Mesendoderm (in vitro differentiated cells): ENCODE measurements at regions not wholly inside any gene's neighbourhood (a gene's known extent, or its start where the extent isn't known, plus 50 kb on each side); places are given as distances from the start of the nearest gene placed in this dataset.
"Not testable (repeated sequence)": the region's sequence is repeated elsewhere in the genome, so short reads cannot be mapped to it uniquely, and the experiment has no call there.

Experiments used
- DNase-seq: peaks from one replicate; pipeline ENCODE4 v3.0.0; 2013
- H2AK5ac ChIP-seq: 2 replicates; pipeline ENCODE4 v1.6.1; 2013; ENCODE audit warnings: low read length, inconsistent platforms
- H2BK120ac ChIP-seq: 2 replicates; pipeline ENCODE4 v1.6.1; 2013; ENCODE audit warnings: low read depth, mild to moderate bottlenecking, low read length, moderate library complexity, mixed read lengths
- H2BK15ac ChIP-seq: replicated peaks from 2 replicates; pipeline ENCODE4 v1.6.1; 2013; ENCODE audit warnings: low read depth, mild to moderate bottlenecking, moderate library complexity
- H2BK5ac ChIP-seq: 2 replicates; pipeline ENCODE4 v1.6.1; 2013; ENCODE audit warnings: low read length, inconsistent platforms
- H3K18ac ChIP-seq: 2 replicates; pipeline ENCODE4 v1.6.1; 2013; ENCODE audit warnings: mild to moderate bottlenecking, low read length, mixed read lengths
- H3K23ac ChIP-seq: one replicate; pipeline ENCODE4 v1.6.1; 2013; ENCODE audit warnings: low read length
- H3K27ac ChIP-seq: 2 replicates; pipeline ENCODE4 v1.5.1; 2013; ENCODE audit warnings: low read depth, mild to moderate bottlenecking, inconsistent platforms, low read length, moderate library complexity
- H3K27me3 ChIP-seq: 2 replicates; pipeline ENCODE4 v1.6.1; 2013; ENCODE audit warnings: low read length, control low read depth, mild to moderate bottlenecking, inconsistent platforms; ENCODE audit not compliant: insufficient read depth, poor library complexity
- H3K36me3 ChIP-seq: 2 replicates; pipeline ENCODE4 v1.6.1; 2013; ENCODE audit warnings: low read length, inconsistent platforms; ENCODE audit not compliant: control insufficient read depth, insufficient read depth
- H3K4ac ChIP-seq: one replicate; pipeline ENCODE4 v1.6.1; 2013; ENCODE audit warnings: low read depth, mild to moderate bottlenecking, low read length, moderate library complexity
- H3K4me1 ChIP-seq: 2 replicates; pipeline ENCODE4 v1.6.1; 2013; ENCODE audit warnings: low read depth, low read length, inconsistent platforms; ENCODE audit not compliant: control insufficient read depth
- H3K4me2 ChIP-seq: 2 replicates; pipeline ENCODE4 v1.6.1; 2013; ENCODE audit warnings: low read length
- H3K4me3 ChIP-seq: 2 replicates; pipeline ENCODE4 v1.5.1; 2013; ENCODE audit warnings: mild to moderate bottlenecking, low read length
- H3K56ac ChIP-seq: one replicate; pipeline ENCODE4 v1.6.1; 2013; ENCODE audit warnings: low read length
- H3K79me1 ChIP-seq: 2 replicates; pipeline ENCODE4 v1.6.1; 2013; ENCODE audit warnings: low read length, inconsistent platforms
- H3K79me2 ChIP-seq: 2 replicates; pipeline ENCODE4 v1.6.1; 2013; ENCODE audit warnings: mild to moderate bottlenecking, low read length; ENCODE audit not compliant: control insufficient read depth, insufficient read depth
- H3K9ac ChIP-seq: 2 replicates; pipeline ENCODE4 v1.6.1; 2013; ENCODE audit warnings: low read length, inconsistent platforms
- H4K5ac ChIP-seq: one replicate; pipeline ENCODE4 v1.6.1; 2013; ENCODE audit warnings: low read length
- H4K8ac ChIP-seq: one replicate; pipeline ENCODE4 v1.6.1; 2013; ENCODE audit warnings: low read depth, mild to moderate bottlenecking, control low read depth, low read length, moderate library complexity
- WGBS: extraction: QIAGEN DNeasy Blood & Tissue Kit; methylation state at CpG from one replicate; pipeline ENCODE4 v1.1.7; 2013; ENCODE audit warnings: low lambda C conversion rate, missing lambda C conversion rate; ENCODE audit not compliant: insufficient coverage; ENCODE audit errors: extremely low coverage; 5-methylcytosine and 5-hydroxymethylcytosine counted together

- no peak overlapping the region for H4K8ac ChIP-seq
- no peaks in the 10 kb centered on the region for H3K79me2 ChIP-seq
- no peak overlapping the region for H2BK120ac ChIP-seq
- no peak overlapping the region for H2BK5ac ChIP-seq
- no CpG with 5 or more reads among the region's 3 CpGs for WGBS
- no peak overlapping the region for H3K56ac ChIP-seq
- H2AK5ac ChIP-seq: no peak overlapping the region
- no peak overlapping the region for H3K4ac ChIP-seq
- no peak overlapping the region for H3K4me2 ChIP-seq
- H3K18ac ChIP-seq: no peak overlapping the region
- no peak overlapping the region for H4K5ac ChIP-seq
- no peak overlapping the region for H3K23ac ChIP-seq
- H3K4me1 ChIP-seq: no peaks in the 10 kb centered on the region
- H3K4me3 ChIP-seq: no peak overlapping the region
- H2BK15ac ChIP-seq: no peak overlapping the region
- H3K27ac ChIP-seq: no peak overlapping the region
- H3K79me1 ChIP-seq: no peaks in the 10 kb centered on the region
- DNase-seq: no peak
- H3K27me3 ChIP-seq: no peaks in the 10 kb centered on the region
- H3K9ac ChIP-seq: no peak overlapping the region
- no peaks in the 10 kb centered on the region for H3K36me3 ChIP-seq
Measured at GRCh38 chr13:56501750-56502149, 639.0 kb upstream of the PRR20A start.

- no peak overlapping the region for H3K27ac ChIP-seq
- H2BK15ac ChIP-seq: no peak overlapping the region
- H3K56ac ChIP-seq: no peak overlapping the region
- no peaks in the 10 kb centered on the region for H3K36me3 ChIP-seq
- DNase-seq: no peak
- no peak overlapping the region for H2BK120ac ChIP-seq
- H3K4me2 ChIP-seq: no peak overlapping the region
- H3K4me3 ChIP-seq: no peak overlapping the region
- H4K5ac ChIP-seq: no peak overlapping the region
- no peaks in the 10 kb centered on the region for H3K27me3 ChIP-seq
- H4K8ac ChIP-seq: no peak overlapping the region
- no peak overlapping the region for H2BK5ac ChIP-seq
- H3K4ac ChIP-seq: no peak overlapping the region
- H2AK5ac ChIP-seq: no peak overlapping the region
- no peak overlapping the region for H3K23ac ChIP-seq
- WGBS: no CpG with 5 or more reads among the region's 2 CpGs
- H3K9ac ChIP-seq: no peak overlapping the region
- no peak overlapping the region for H3K18ac ChIP-seq
- no peaks in the 10 kb centered on the region for H3K79me1 ChIP-seq
- no peaks in the 10 kb centered on the region for H3K79me2 ChIP-seq
- no peaks in the 10 kb centered on the region for H3K4me1 ChIP-seq
Measured at GRCh38 chr13:56510836-56511235, 629.9 kb upstream of the PRR20A start.

GRCh38 chr13:56512336-56512735 is 628.4 kb upstream of the PRR20A start:
- H3K4me3 ChIP-seq, H3K9ac ChIP-seq, DNase-seq, H4K5ac ChIP-seq, H2BK5ac ChIP-seq, H3K56ac ChIP-seq, H2BK120ac ChIP-seq, H3K27me3 ChIP-seq, H3K18ac ChIP-seq, H3K4me1 ChIP-seq, H4K8ac ChIP-seq, H3K27ac ChIP-seq, H3K79me1 ChIP-seq, H3K4ac ChIP-seq, H3K36me3 ChIP-seq, H3K23ac ChIP-seq, H2BK15ac ChIP-seq, H3K4me2 ChIP-seq, H3K79me2 ChIP-seq, H2AK5ac ChIP-seq: not testable (repeated sequence)
- WGBS: no CpG with 5 or more reads among the region's 2 CpGs

- H3K56ac ChIP-seq: no peak overlapping the region
- no peaks in the 10 kb centered on the region for H3K27me3 ChIP-seq
- H2BK15ac ChIP-seq: no peak overlapping the region
- no peaks in the 10 kb centered on the region for H3K79me2 ChIP-seq
- no peak overlapping the region for H2BK120ac ChIP-seq
- H3K4ac ChIP-seq: no peak overlapping the region
- H2BK5ac ChIP-seq: no peak overlapping the region
- no peaks in the 10 kb centered on the region for H3K79me1 ChIP-seq
- no CpG with 5 or more reads among the region's 1 CpG for WGBS
- no peak overlapping the region for H3K9ac ChIP-seq
- H3K36me3 ChIP-seq: no peaks in the 10 kb centered on the region
- no peak overlapping the region for H3K18ac ChIP-seq
- no peak overlapping the region for H3K27ac ChIP-seq
- H4K5ac ChIP-seq: no peak overlapping the region
- no peak for DNase-seq
- no peak overlapping the region for H3K4me2 ChIP-seq
- H2AK5ac ChIP-seq: no peak overlapping the region
- no peak overlapping the region for H3K23ac ChIP-seq
- H4K8ac ChIP-seq: no peak overlapping the region
- no peak overlapping the region for H3K4me3 ChIP-seq
- H3K4me1 ChIP-seq: no peaks in the 10 kb centered on the region
Measured at GRCh38 chr13:56515441-56515840, 625.3 kb upstream of the PRR20A start.

GRCh38 chr13:56528040-56528790 is 612.5 kb upstream of the PRR20A start:
- DNase-seq: no peak
- Histone ChIP-seq H3K4me3 (no peak overlapping the region), H3K79me2 (no peaks in the 10 kb centered on the region), H3K56ac (no peak overlapping the region), H2BK15ac (no peak overlapping the region), H3K27me3 (no peaks in the 10 kb centered on the region), H3K27ac (no peak overlapping the region), H3K4me1 (no peaks in the 10 kb centered on the region), H2AK5ac (no peak overlapping the region), H2BK5ac (no peak overlapping the region), H3K9ac (no peak overlapping the region), H2BK120ac (no peak overlapping the region), H3K23ac (no peak overlapping the region), H3K18ac (no peak overlapping the region), H4K5ac (no peak overlapping the region), H3K4me2 (no peak overlapping the region), H4K8ac (no peak overlapping the region), H3K79me1 (no peaks in the 10 kb centered on the region), H3K36me3 (no peaks in the 10 kb centered on the region), H3K4ac (no peak overlapping the region)
- WGBS: no CpG with 5 or more reads among the region's 1 CpG

- no peak overlapping the region for H3K4ac ChIP-seq
- H2BK120ac ChIP-seq: no peak overlapping the region
- H3K79me2 ChIP-seq: no peaks in the 10 kb centered on the region
- no peak overlapping the region for H2BK5ac ChIP-seq
- H3K56ac ChIP-seq: no peak overlapping the region
- no peak overlapping the region for H2BK15ac ChIP-seq
- no peak overlapping the region for H3K4me2 ChIP-seq
- no peaks in the 10 kb centered on the region for H3K27me3 ChIP-seq
- H4K8ac ChIP-seq: no peak overlapping the region
- H3K79me1 ChIP-seq: no peaks in the 10 kb centered on the region
- H3K4me3 ChIP-seq: no peak overlapping the region
- no peaks in the 10 kb centered on the region for H3K36me3 ChIP-seq
- no peak overlapping the region for H3K23ac ChIP-seq
- H3K18ac ChIP-seq: no peak overlapping the region
- WGBS: no CpG with 5 or more reads among the region's 1 CpG
- H3K9ac ChIP-seq: no peak overlapping the region
- no peaks in the 10 kb centered on the region for H3K4me1 ChIP-seq
- H3K27ac ChIP-seq: no peak overlapping the region
- DNase-seq: no peak
- no peak overlapping the region for H2AK5ac ChIP-seq
- H4K5ac ChIP-seq: no peak overlapping the region
Measured at GRCh38 chr13:56530096-56530495, 610.6 kb upstream of the PRR20A start.
